Activated CD4-positive, alpha-beta T cell treated with anti-CD3 and anti-CD28 coated beads, Interleukin-2, amount 50 U/mL, for 1 hour (primary cell): ENCODE measurements at regions not wholly inside any gene's neighbourhood (a gene's known extent, or its start where the extent isn't known, plus 50 kb on each side); places are given as distances from the start of the nearest gene placed in this dataset.
"Not testable (repeated sequence)": the region's sequence is repeated elsewhere in the genome, so short reads cannot be mapped to it uniquely, and the experiment has no call there.

Experiments used
- DNase-seq: peaks from one replicate; pipeline ENCODE4 v3.0.0-alpha.2; 2020

- DNase-seq, result no peak
These were observed 634.0 kb downstream of the UQCRFS1 start for GRCh38 chr19:28578786-28579505.

- no peak for DNase-seq
These were observed 634.7 kb downstream of the UQCRFS1 start for GRCh38 chr19:28578208-28578607.

GRCh38 chr19:28577666-28578065 is 635.3 kb downstream of the UQCRFS1 start:
- no peak for DNase-seq

- no peak for DNase-seq
These were observed 635.7 kb downstream of the UQCRFS1 start for GRCh38 chr19:28577233-28577632.

GRCh38 chr19:28575816-28576215 is 637.1 kb downstream of the UQCRFS1 start:
- no peak for DNase-seq

- DNase-seq, result not testable (repeated sequence)
These were observed 637.6 kb downstream of the UQCRFS1 start for GRCh38 chr19:28575312-28575711.

GRCh38 chr19:28574212-28574611 is 638.7 kb downstream of the UQCRFS1 start:
- DNase-seq, result no peak

GRCh38 chr19:28569132-28570131 is 643.5 kb downstream of the UQCRFS1 start:
- no peak for DNase-seq

- no peak for DNase-seq
These were observed 645.1 kb downstream of the UQCRFS1 start for GRCh38 chr19:28567834-28568233.

GRCh38 chr19:28563964-28564921 is 648.7 kb downstream of the UQCRFS1 start:
- no peak for DNase-seq

GRCh38 chr19:28560786-28561185 is 652.2 kb downstream of the UQCRFS1 start:
- DNase-seq, result no peak

GRCh38 chr19:28558783-28559182 is 654.2 kb downstream of the UQCRFS1 start:
- no peak for DNase-seq

GRCh38 chr19:28556371-28556770 is 656.6 kb downstream of the UQCRFS1 start:
- DNase-seq, result no peak

- DNase-seq, result no peak
These were observed 657.6 kb downstream of the UQCRFS1 start for GRCh38 chr19:28555317-28555716.

GRCh38 chr19:28554321-28555091 is 658.4 kb downstream of the UQCRFS1 start:
- no peak for DNase-seq

- DNase-seq, result no peak
These were observed 659.2 kb downstream of the UQCRFS1 start for GRCh38 chr19:28553764-28554163.

- no peak for DNase-seq
These were observed 659.9 kb downstream of the UQCRFS1 start for GRCh38 chr19:28553005-28553404.

- DNase-seq, result no peak
These were observed 663.2 kb downstream of the UQCRFS1 start for GRCh38 chr19:28549680-28550277.

GRCh38 chr19:28546148-28546685 is 666.7 kb downstream of the UQCRFS1 start:
- no peak for DNase-seq

- not testable (repeated sequence) for DNase-seq
These were observed 667.6 kb downstream of the UQCRFS1 start for GRCh38 chr19:28545397-28545796.
